ENCODE measurements at regions not wholly inside any gene's neighbourhood (a gene's known extent, or its start where the extent isn't known, plus 50 kb on each side); places are given as distances from the start of the nearest gene placed in this dataset.

- peak overlapping the region; percentile 80 for H3K9ac ChIP-seq (ENCODE audit: low read length)
- H2BK15ac ChIP-seq (ENCODE audit: low read depth, poor library complexity, severe bottlenecking), result no peak overlapping the region
- H2AK5ac ChIP-seq (ENCODE audit: low read length, severe bottlenecking), result no peak overlapping the region
- no peak overlapping the region for H3K4ac ChIP-seq (ENCODE audit: low read depth in 1 of 2, low read length in 2 of 2)
- DNase-seq, result peak; percentile 9
- H3K36me3 ChIP-seq (ENCODE audit: control insufficient read depth in 1 of 2, insufficient read depth in 2 of 2, low read depth in 1 of 2, low read length in 2 of 2), result no peaks in the 10 kb centered on the region
- no peak overlapping the region for H3K4me3 ChIP-seq (ENCODE audit: insufficient read depth in 1 of 2, low read depth in 1 of 2, low read length in 2 of 2)
- H3K4me1 ChIP-seq (ENCODE audit: control insufficient read depth, insufficient read depth, low read depth, low read length), result no peaks in the 10 kb centered on the region
- WGBS, result 10% methylated on average over 1 of the region's 2 CpGs
- no peak overlapping the region for H3K27ac ChIP-seq (ENCODE audit: low read length, poor library complexity, severe bottlenecking)
- no peaks in the 10 kb centered on the region for H3K9me3 ChIP-seq (ENCODE audit: control insufficient read depth, low read length)
- H3K27me3 ChIP-seq (ENCODE audit: control insufficient read depth in 1 of 2, insufficient read depth in 1 of 2, low read length in 2 of 2), result no peaks in the 10 kb centered on the region
- no peak overlapping the region for H2BK12ac ChIP-seq (ENCODE audit: low read length in 2 of 2)
- H3K79me1 ChIP-seq (replicated peaks; ENCODE audit: low read length, poor library complexity, severe bottlenecking), result no peaks in the 10 kb centered on the region
- no peak overlapping the region for H4K8ac ChIP-seq (ENCODE audit: low read length)
- H3K4me2 ChIP-seq (ENCODE audit: low read length, poor library complexity, severe bottlenecking), result no peak overlapping the region
- H4K91ac ChIP-seq (ENCODE audit: low read length), result no peak overlapping the region
- H2AFZ ChIP-seq (ENCODE audit: low read depth, low read length), result no peak overlapping the region
- H3K14ac ChIP-seq (ENCODE audit: low read length in 2 of 2), result no peak overlapping the region
- no peak overlapping the region for H3K23ac ChIP-seq (ENCODE audit: low read length in 2 of 2)
- H2BK5ac ChIP-seq (ENCODE audit: low read depth, low read length, poor library complexity, severe bottlenecking), result no peak overlapping the region
- no peak overlapping the region for H2BK120ac ChIP-seq (ENCODE audit: low read depth, low read length)
- no peak overlapping the region for H3K18ac ChIP-seq (ENCODE audit: low read depth in 1 of 2, low read length in 2 of 2)
These were observed 636.9 kb downstream of the MMUT start for GRCh38 chr6:48826152-48826515.

DNA sequence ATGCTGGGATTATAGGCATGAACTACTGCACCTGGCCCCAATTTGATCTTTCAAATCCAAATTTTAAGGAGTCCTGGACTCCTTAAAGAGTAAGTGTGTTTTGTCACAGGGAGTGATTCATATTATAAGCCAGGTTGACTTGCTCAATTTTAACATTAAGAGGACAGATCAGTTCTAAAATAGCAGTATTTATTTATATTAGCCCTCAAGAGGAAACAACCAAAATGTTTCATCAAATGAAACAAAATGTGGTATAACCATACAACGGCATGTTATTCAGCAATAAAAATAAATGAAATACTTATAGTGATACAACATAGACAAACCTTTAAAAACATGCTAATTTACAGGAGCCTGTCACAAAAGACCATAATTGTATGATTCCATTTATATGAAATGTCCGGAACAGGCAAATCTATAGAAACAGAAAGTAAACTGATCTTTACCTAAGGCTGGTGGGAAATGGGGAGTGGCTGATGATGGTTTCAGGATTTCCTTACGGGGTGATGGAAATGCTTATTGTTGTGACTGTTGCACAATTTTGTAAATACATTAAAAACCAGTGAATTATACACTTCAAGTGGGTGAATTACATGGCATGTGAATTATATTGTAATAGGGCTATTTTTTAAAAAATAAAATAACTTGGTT, 637.4 kb downstream of the MMUT start:
- Histone ChIP-seq H2BK12ac (ENCODE audit: low read length in 2 of 2) (no peak overlapping the region), H3K18ac (ENCODE audit: low read depth in 1 of 2, low read length in 2 of 2) (no peak overlapping the region), H4K91ac (ENCODE audit: low read length) (no peak overlapping the region), H3K9me3 (ENCODE audit: control insufficient read depth, low read length) (no peaks in the 10 kb centered on the region), H3K79me1 (replicated peaks; ENCODE audit: low read length, poor library complexity, severe bottlenecking) (no peaks in the 10 kb centered on the region), H3K23ac (ENCODE audit: low read length in 2 of 2) (no peak overlapping the region), H3K27me3 (ENCODE audit: control insufficient read depth in 1 of 2, insufficient read depth in 1 of 2, low read length in 2 of 2) (no peaks in the 10 kb centered on the region), H2BK15ac (ENCODE audit: low read depth, poor library complexity, severe bottlenecking) (no peak overlapping the region), H2AFZ (ENCODE audit: low read depth, low read length) (no peak overlapping the region), H3K4me3 (ENCODE audit: insufficient read depth in 1 of 2, low read depth in 1 of 2, low read length in 2 of 2) (peak overlapping the region in 1 of 2 experiments; percentile 2), H2BK120ac (ENCODE audit: low read depth, low read length) (no peak overlapping the region), H2AK5ac (ENCODE audit: low read length, severe bottlenecking) (no peak overlapping the region), H2BK5ac (ENCODE audit: low read depth, low read length, poor library complexity, severe bottlenecking) (no peak overlapping the region), H3K4me1 (ENCODE audit: control insufficient read depth, insufficient read depth, low read depth, low read length) (no peaks in the 10 kb centered on the region), H3K14ac (ENCODE audit: low read length in 2 of 2) (no peak overlapping the region), H3K36me3 (ENCODE audit: control insufficient read depth in 1 of 2, insufficient read depth in 2 of 2, low read depth in 1 of 2, low read length in 2 of 2) (no peaks in the 10 kb centered on the region), H4K8ac (ENCODE audit: low read length) (no peak overlapping the region), H3K27ac (ENCODE audit: low read length, poor library complexity, severe bottlenecking) (peak overlapping the region; percentile 35), H3K4me2 (ENCODE audit: low read length, poor library complexity, severe bottlenecking) (no peak overlapping the region), H3K4ac (ENCODE audit: low read depth in 1 of 2, low read length in 2 of 2) (no peak overlapping the region), H3K9ac (ENCODE audit: low read length) (peak overlapping the region; percentile 80)
- DNase-seq, result peak; percentile 13
- 63% methylated on average over 1 of the region's 3 CpGs for WGBS

- Histone ChIP-seq H2BK120ac (ENCODE audit: low read depth, low read length) (no peak overlapping the region), H3K18ac (ENCODE audit: low read depth in 1 of 2, low read length in 2 of 2) (no peak overlapping the region), H2BK12ac (ENCODE audit: low read length in 2 of 2) (no peak overlapping the region), H2AK5ac (ENCODE audit: low read length, severe bottlenecking) (no peak overlapping the region), H3K79me1 (replicated peaks; ENCODE audit: low read length, poor library complexity, severe bottlenecking) (no peaks in the 10 kb centered on the region), H3K36me3 (ENCODE audit: control insufficient read depth in 1 of 2, insufficient read depth in 2 of 2, low read depth in 1 of 2, low read length in 2 of 2) (no peaks in the 10 kb centered on the region), H3K9me3 (ENCODE audit: control insufficient read depth, low read length) (no peaks in the 10 kb centered on the region), H3K9ac (ENCODE audit: low read length) (peak overlapping the region; percentile 7), H4K8ac (ENCODE audit: low read length) (no peak overlapping the region), H2BK15ac (ENCODE audit: low read depth, poor library complexity, severe bottlenecking) (no peak overlapping the region), H4K91ac (ENCODE audit: low read length) (no peak overlapping the region), H3K23ac (ENCODE audit: low read length in 2 of 2) (no peak overlapping the region), H3K27ac (ENCODE audit: low read length, poor library complexity, severe bottlenecking) (no peak overlapping the region), H2BK5ac (ENCODE audit: low read depth, low read length, poor library complexity, severe bottlenecking) (no peak overlapping the region), H3K4me2 (ENCODE audit: low read length, poor library complexity, severe bottlenecking) (no peak overlapping the region), H2AFZ (ENCODE audit: low read depth, low read length) (no peak overlapping the region), H3K4ac (ENCODE audit: low read depth in 1 of 2, low read length in 2 of 2) (no peak overlapping the region), H3K4me1 (ENCODE audit: control insufficient read depth, insufficient read depth, low read depth, low read length) (no peaks in the 10 kb centered on the region), H3K4me3 (ENCODE audit: insufficient read depth in 1 of 2, low read depth in 1 of 2, low read length in 2 of 2) (no peak overlapping the region), H3K27me3 (ENCODE audit: control insufficient read depth in 1 of 2, insufficient read depth in 1 of 2, low read length in 2 of 2) (no peaks in the 10 kb centered on the region), H3K14ac (ENCODE audit: low read length in 2 of 2) (no peak overlapping the region)
- no peak for DNase-seq
These were observed 645.0 kb downstream of the MMUT start for GRCh38 chr6:48818052-48818412.

DNA sequence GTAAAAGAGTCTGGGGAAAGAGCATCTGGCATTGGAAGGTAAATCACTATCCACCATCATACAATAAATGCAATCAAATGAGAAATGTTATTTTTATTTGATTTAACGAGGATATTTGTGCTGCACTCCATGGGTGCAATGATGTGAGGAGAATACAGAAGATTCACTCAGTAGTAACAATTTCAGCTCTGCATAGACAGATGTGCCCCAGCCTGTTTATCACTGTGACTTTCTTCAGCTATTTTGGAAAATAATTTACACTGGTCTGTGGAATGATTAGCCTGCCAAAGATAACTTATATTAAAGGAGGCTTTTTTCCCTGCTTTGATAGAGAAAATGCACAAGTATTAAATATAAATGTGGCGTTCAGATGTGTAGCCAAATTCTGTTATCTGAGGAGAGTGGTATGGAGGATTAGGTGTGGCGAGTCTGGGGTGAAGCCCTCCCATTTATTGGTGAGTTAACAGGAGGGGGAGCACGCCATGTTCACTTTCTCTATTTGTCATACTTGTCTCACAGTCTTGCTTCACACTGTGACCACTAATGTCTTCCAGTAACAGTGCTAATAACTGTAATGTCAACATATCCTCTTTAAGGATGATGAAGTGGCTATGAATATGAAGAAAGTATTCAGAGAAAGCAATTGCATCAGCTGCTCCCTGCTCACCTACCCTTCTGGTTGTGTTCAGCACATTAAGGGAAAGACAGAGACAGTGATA, 645.6 kb downstream of the MMUT start:
- H3K79me1 ChIP-seq (replicated peaks; ENCODE audit: low read length, poor library complexity, severe bottlenecking), result no peaks in the 10 kb centered on the region
- no peak overlapping the region for H3K4ac ChIP-seq (ENCODE audit: low read depth in 1 of 2, low read length in 2 of 2)
- no peak overlapping the region for H2BK120ac ChIP-seq (ENCODE audit: low read depth, low read length)
- no peaks in the 10 kb centered on the region for H3K27me3 ChIP-seq (ENCODE audit: control insufficient read depth in 1 of 2, insufficient read depth in 1 of 2, low read length in 2 of 2)
- H2BK15ac ChIP-seq (ENCODE audit: low read depth, poor library complexity, severe bottlenecking), result no peak overlapping the region
- H3K14ac ChIP-seq (ENCODE audit: low read length in 2 of 2), result no peak overlapping the region
- no peak overlapping the region for H2BK12ac ChIP-seq (ENCODE audit: low read length in 2 of 2)
- no peaks in the 10 kb centered on the region for H3K9me3 ChIP-seq (ENCODE audit: control insufficient read depth, low read length)
- H2BK5ac ChIP-seq (ENCODE audit: low read depth, low read length, poor library complexity, severe bottlenecking), result no peak overlapping the region
- no peak overlapping the region for H4K91ac ChIP-seq (ENCODE audit: low read length)
- H3K4me1 ChIP-seq (ENCODE audit: control insufficient read depth, insufficient read depth, low read depth, low read length), result no peaks in the 10 kb centered on the region
- H3K4me2 ChIP-seq (ENCODE audit: low read length, poor library complexity, severe bottlenecking), result no peak overlapping the region
- no peaks in the 10 kb centered on the region for H3K36me3 ChIP-seq (ENCODE audit: control insufficient read depth in 1 of 2, insufficient read depth in 2 of 2, low read depth in 1 of 2, low read length in 2 of 2)
- H3K23ac ChIP-seq (ENCODE audit: low read length in 2 of 2), result no peak overlapping the region
- no peak overlapping the region for H3K27ac ChIP-seq (ENCODE audit: low read length, poor library complexity, severe bottlenecking)
- H3K4me3 ChIP-seq (ENCODE audit: insufficient read depth in 1 of 2, low read depth in 1 of 2, low read length in 2 of 2), result no peak overlapping the region
- DNase-seq, result peak; percentile 32
- peak overlapping the region; percentile 20 for H3K9ac ChIP-seq (ENCODE audit: low read length)
- WGBS, result 80% methylated on average over 3 of the region's 4 CpGs
- H2AFZ ChIP-seq (ENCODE audit: low read depth, low read length), result no peak overlapping the region
- no peak overlapping the region for H4K8ac ChIP-seq (ENCODE audit: low read length)
- no peak overlapping the region for H2AK5ac ChIP-seq (ENCODE audit: low read length, severe bottlenecking)
- H3K18ac ChIP-seq (ENCODE audit: low read depth in 1 of 2, low read length in 2 of 2), result no peak overlapping the region
